HG02870 (cell line): ENCODE measurements at regions not wholly inside any gene's neighbourhood (a gene's known extent, or its start where the extent isn't known, plus 50 kb on each side); places are given as distances from the start of the nearest gene placed in this dataset.
A peak's percentile ranks its signal among the peaks of the same experiment; 100 is the strongest.

Source experiments
- ATAC-seq: cut with Tn5 transposase; IDR thresholded peaks from one replicate; pipeline ENCODE4 v1.9.1; 2021; ENCODE audit warnings: mild to moderate bottlenecking, moderate library complexity; ENCODE audit not compliant: unreplicated experiment

DNA sequence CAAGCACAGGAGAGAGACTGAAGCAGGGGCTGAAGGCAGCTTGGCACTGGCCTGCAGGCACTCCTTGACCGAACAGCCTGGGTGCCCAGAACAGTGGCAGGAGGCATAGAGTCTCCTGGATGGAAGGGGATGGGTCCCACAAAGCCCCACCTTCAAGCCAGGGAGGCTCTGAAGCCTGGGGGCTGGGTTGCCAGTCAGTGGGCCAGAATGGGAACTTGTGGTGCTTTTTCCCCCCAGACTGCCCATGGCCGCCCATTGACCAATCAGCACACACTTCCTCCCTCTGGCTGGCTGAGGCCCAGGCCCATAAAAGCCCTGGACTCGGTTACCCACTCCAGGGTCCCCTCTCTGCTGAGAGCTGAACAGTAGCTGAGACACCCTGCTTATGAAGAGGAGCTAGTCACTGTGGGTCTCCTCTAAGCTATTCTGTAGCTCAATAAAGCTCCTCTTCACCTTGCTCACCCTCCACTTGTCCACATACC is 109.6 kb downstream of the ELAPOR2 start:
- no peak for ATAC-seq

DNA sequence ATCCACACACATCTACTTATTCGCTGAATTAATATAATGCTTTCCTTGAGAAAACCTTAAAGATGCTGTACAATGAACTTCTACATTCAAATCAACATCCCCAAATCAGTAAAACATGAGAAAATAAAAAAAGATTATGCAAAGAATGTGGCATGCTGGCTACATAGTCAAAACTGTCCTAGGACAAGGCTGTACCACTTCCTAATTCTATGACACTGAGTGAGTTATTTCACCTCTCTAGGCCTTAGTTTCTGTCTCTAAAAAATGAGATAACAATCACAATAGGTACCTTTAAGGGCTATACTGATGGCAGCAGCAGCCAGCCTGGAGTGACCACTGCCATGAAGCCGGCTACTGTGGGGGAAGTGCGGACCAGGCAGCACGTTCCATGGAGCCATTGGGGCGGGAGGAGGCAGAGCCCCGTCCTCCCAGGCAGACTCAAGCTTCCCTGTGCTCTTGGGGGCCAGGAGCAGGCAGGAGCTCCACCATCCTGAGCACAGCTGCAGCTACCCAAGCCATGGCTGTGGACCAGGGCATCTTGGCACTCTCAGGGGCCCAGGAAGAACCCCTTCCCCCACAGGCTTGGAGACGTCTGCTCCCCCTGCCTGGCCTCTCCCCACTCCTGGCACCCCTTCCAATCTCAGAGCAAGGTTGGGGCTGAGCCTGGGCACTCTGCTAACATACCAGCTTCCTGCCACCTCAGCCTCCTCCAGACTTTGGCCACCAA is 110.2 kb downstream of the ELAPOR2 start:
- ATAC-seq: peak; percentile 97

DNA sequence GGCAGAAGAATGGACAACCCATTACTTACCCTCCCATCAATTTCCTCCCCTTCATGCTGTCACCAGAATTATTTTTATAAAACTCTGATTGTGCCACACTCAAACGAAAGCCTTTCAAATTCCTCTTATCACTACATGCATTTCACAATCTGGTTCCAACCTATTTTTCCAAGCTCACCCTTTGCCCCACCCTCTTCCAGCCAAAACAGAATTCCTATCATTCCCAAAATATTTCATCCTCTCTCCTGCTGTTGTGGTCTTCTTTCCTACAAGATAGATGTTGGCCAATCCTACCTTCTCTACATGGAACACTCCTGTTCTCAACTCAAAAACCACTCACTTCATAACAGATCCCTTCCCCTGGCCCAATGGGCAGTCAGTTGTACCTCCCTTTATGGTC is 111.5 kb downstream of the ELAPOR2 start:
- no peak for ATAC-seq

DNA sequence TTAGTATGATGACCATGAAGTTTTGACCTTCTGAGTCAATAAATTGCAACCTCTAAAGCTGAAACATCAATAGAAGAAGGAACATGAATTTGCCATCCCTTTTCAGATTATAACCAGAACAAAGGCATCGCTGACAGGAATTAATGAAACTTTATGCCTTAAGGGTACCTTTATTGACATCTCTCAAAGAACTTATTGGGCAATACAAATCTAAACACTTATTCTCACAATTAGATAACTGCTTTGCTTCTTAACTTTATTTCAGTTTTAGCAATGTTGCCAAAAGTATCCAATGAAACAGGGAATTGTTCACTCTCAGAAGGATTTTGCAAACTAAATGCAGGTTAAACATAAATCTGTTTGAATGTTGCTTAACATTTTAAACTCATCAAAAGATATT is 116.0 kb downstream of the ELAPOR2 start:
- no peak for ATAC-seq

DNA sequence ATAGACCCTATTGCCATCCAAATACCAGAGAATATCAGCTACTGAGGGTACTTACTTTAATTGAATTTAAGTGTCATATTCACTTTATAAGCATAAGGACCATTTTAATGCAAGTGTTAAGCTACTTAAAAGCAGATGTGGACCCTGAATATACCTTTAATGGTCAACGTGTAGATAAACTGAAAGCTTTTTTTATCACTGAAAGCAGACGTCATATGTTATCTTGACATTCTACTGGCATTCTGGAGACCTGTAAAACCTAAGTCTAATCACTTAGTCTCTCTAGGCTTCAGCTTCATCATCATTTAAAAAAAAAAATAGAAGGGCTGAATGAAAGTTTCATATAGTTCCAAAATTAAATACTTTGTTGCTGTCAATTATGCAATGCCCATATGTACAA is 116.5 kb downstream of the ELAPOR2 start:
- ATAC-seq: no peak

DNA sequence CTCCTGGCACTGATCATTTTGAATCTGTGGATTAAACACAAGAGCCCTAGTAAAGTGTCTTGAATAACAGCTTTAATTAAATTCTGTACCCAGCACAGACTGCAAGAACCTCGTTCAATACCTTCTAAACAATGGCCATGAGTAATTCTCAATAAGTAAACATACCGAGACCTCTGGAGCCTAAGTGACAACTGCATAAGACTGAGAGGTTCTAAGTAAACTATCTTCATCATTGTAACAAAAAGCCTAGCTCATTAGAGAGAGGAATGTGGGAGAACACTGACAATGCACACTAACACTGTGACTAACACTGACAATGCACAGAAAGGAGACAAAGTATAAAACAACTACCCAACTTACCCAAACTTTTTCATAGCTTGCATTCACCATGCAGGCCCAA is 117.4 kb downstream of the ELAPOR2 start:
- no peak for ATAC-seq

DNA sequence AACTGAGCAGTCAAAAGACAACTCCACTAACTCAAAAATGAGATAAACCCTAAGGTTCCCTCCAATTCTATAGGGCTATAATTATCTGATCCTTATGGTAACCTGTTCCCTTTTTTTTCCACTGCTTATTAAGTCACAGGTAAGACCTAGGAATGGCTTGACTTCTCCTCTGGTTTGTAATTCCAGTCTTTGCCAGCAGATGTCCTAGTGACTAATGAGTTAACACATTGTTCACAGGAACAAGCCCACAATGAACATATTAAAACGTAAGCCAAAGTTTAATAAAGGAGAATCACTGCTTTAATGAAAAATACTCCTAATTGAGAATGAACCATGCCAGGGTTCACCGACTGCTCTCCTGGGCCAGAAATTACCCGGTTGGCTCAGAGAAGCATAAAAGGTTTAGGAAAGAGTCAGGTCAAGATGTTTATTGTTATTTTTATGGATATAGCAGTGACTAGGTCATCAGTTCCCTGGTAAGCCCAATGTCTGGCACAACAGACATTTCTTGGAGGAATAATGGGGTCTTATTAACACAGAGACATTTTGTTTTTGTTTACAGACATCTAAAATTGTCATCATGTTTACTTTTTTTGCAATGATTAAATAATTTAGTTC is 120.1 kb downstream of the ELAPOR2 start:
- ATAC-seq: peak; percentile 85

DNA sequence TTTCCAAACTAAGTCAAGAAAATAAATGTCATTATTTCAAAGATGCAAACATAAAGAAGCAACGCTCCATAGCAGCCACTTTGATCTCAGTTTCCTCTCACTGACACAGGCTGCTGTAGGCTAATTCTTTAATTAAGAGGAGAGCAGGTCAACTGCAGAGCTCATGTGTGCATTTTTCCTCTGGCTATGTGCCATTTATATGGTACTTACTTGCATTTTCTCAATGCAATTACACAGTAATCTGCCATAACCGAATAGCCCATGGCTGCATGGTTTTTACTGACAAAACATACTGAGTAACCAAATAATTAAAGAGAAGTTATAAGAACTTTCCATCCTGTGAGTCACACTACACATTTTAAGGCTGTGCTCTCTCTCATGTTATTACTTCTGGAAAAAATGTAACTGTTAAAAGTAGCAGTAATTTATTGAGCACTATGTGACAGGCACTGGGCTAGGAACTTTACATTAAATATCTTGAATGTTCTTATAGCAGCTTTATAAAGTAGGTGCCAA is 122.0 kb downstream of the ELAPOR2 start:
- ATAC-seq: no peak

DNA sequence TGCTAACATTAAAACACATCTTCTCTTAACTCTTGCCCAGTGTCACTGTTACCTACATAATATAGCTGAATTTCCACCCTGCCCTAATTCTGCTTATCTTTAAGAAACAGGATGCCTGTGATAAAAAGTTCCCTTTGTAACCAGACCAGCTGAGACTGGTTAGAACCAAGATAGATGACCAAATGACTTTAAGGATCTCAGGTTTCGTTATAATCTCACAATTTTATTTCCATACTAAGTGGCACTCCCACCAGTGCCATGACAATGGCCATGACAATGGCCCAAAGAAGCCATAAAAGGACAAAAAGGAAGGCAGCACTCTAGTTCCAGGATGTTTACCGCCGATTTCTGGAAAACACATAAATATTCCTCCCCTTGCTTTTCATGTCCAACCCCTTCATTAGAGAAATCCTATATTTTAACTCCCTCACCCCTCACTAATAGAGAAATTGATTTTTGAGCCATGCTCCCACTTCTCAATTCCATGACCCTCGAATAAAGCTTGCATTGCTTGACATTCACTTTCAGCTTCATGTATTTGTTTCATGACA is 126.1 kb downstream of the ELAPOR2 start:
- ATAC-seq: no peak

DNA sequence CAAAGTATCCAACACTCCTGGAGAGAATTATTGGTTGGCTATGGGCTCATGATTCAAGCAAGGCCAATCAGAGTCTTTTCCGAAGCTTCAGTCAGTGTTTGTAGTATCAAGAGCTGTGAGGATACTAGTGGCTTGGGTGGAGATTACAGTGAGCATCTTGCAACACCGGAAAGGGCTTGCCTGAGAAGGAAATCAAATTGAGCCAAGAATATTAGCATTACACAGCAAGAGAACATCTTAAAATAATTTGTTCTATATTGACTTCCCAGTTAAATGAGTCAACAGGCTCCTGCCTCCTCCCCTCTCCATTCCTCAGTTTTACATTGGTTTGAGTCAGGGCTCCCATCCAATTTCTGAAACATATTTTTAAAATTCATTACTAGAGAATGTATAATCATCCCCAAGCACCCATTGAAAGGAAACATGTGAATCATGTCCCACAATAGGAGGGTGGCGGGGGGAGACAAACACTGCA is 127.4 kb downstream of the ELAPOR2 start:
- ATAC-seq: no peak

DNA sequence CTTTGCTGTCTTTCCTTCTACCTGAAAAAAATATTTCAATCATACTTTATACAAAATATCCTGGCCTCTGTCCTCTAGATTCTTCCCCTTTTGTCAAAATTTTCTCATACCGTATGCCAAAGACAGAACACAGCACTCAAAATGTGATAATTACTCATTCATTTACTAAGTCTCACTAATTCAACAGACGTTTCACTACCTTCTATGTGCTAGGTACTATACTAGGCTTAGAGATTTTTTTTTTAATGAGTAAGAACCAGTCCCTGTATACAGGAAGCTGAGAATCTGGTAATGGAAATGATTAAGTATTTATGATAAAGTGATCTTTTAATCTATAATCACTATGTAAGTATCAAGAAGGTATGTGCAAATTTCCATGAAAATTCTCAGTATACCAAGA is 128.0 kb downstream of the ELAPOR2 start:
- ATAC-seq: peak; percentile 65

DNA sequence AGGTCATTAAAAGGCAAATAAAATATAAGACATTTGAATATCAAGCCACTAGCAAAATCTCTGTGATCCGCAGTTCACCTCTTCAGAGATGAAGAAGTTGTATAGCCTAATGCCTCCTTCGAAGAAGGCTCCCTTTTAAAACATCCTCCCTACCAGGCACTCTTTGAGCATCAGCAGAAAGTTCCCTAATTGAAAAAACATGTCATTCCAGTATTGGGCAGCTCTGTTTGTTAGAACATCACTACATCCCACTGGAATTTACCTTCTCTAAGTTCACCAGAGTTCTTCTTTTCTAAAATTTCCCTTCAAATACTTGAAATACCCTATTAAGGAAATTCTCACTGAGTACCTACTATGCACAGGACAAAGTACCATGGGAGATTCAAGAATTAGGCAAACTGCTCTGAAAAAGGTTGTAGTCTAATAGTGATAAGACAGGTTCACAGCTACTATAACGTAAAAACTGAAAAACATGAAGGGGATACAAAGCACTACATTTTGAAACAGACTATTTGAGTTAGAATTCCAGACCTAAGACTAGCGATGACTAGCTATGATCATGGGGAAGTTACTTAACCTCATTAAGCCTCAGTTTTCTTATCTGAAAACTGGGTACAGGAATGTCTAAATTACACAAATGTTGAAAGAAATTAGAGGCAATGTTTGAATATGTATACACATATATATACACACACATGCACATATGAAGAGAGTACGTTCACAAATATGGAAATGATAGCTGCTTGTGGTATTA is 128.7 kb downstream of the ELAPOR2 start:
- ATAC-seq: no peak

DNA sequence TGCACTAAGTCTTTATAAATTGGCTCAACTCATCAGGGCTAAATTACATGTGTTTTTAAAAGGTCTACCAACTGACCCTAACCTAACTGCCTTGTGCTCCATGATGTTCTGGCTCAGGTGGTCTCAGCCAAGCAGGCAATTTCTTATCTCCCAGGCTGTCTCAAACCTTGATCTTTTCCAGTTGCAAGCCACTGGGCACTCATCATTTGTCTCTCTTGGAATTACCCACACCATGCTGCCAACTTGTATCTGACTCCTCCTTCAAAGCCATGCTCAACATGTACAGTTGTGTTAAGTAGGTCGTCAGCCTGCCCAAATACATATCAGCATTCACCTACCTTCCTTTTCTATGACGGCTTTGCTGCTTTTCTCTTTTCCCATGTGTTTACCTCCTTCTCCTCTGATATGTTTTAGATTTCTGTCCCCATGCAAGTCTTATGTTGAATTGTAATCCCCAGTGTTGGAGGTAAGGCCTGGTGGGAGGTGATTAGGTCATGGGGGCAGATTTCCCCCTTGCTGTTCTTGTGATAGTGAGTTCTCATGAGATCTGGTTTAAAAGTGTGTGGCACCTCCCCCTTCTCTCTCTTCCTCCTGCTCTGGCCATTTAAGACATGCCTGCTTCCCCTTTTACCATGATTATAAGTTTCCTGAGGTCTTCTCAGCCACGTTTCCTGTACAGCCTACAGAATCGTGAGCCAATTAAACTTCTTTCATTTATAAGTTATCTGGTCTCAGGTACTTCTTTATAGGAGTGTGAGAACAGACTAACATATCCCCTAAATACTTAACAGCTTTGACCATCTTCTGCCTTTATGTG is 130.0 kb downstream of the ELAPOR2 start:
- peak; percentile 35 for ATAC-seq

DNA sequence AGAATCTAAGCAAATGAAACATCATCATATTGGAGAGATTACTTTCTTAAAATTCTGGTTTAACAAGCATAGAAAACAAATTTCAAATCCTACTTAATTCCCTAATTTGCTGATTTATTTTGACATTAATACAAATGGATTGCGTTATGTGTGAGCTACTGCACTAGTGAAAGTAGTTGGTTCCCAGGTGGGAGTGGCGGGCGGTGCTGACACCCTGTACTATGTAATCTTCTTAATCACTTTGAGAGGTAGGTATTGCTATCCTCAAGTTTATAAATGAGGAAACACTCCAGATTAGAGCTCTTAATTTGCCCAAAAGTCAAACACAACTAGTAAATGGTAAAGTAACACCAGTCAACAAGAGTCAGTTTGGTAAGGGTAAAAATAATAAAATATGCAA is 131.1 kb downstream of the ELAPOR2 start:
- ATAC-seq: no peak

DNA sequence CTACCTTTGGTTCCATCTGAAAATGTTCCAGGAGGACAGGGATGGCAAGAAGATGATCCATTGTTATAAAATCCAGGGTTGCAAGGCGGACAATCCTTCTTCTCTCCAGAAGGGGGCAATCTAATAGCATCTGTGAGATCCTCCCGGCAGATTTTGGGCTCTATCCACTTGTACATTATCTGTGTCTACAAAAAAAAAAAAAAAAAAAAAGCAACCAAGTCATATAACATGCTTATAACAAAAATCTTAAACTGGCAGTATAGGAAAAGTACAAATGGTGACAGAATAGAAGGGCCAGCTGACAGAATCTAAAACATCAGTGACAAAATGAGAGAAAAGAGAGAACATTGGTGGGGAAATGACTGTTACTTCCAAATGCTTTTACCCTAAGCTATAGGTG is 132.7 kb downstream of the ELAPOR2 start:
- no peak for ATAC-seq

DNA sequence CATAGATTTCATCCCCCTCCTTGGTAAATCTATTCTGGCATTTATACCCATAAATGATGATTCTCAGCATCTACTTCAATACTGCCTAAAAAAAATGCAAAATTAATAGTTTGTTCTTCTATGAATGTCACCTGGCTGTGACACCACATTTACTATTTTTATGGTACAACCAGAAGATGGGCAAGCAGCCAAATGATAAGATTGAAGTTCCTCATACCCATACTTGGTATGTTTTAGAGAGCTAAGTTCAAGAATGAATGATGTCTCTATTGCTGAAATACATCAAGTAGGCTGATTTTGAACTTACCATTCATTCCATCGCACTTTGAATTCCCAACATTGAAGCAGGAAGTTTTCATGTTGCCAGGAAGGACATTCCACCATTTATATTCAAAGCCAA is 134.2 kb downstream of the ELAPOR2 start:
- ATAC-seq: no peak

DNA sequence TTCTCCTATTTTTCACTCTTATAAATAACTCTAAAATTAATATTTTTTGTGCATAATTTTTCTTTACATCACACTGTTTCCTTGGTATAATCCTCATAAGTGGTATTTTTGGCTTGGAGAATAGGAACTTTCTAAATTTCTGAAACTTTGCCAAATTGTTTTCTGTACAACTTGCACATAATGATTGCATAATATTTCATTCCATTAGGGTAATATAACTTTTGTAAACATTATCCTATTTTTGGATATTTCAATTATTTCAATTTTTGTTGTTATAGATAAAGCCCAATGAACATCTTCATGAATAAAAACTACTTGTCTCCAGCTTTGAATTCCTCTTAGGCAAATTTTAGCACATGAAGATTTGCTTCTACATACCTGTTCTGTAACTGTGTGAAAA is 135.9 kb downstream of the ELAPOR2 start:
- ATAC-seq: no peak

DNA sequence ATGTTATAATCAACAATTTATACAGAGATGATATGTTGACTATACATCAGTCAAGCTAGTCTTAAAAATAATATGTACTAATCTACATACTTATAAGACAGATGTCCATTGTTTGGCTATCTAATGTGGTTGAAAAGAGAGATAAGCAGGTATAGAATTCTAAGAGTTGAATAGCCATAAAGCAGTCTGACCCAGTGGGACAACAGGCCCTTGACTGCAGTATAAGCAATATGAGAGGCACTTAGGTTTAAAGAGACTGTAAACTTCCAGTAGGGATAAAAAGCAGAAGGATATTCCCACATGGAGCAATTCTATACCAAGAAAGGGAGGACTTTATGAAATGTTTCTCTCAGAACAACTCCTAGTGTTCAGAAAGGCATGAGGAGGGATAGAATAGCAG is 139.3 kb downstream of the ELAPOR2 start:
- no peak for ATAC-seq

DNA sequence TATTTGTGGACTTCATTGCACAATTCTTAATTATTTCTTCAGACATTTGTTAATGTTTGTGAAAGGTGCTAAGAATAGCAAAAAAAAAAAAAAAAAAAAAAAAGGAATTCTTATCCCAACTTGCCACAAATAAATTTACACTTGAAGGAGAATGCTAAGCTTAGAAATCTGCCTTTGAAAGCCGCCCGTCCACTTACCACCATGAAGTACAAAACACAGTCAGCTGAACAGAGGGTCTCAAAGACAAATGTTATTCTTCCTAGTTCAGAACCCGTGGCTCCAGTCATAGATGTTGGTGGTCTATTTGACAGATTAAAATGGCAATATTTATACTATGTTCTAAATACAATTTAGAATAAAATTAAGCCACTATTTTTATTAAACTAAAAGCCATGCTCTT is 141.2 kb downstream of the ELAPOR2 start:
- no peak for ATAC-seq

DNA sequence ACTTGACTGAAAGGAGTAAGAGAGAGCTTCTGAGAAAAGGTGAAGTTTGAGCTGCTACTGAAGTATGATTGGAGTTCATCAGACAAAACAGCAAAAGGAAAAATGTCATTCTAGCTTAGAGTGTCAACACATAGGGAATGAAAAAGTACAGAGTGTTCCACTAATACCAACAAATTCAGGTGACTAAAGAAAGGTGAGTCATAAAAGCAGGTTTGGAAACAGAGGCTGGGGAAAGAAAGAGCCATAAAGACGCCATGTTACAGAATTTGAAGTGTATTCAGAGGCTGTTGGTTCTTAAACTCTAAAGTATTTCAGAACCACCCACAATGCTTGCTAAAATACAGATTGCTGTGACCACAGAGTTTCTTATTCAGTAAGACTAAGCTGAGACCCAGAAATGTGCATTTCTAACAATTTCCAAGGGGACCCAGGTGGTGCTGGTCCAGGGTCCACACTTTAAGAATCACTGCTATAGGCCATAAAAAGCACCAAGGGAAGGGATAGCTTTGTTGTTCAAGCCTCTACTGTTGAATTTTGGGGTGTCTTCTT is 143.1 kb downstream of the ELAPOR2 start:
- ATAC-seq: peak; percentile 68
